Suprapubic skin (tissue), 4 donors: ENCODE measurements at regions not wholly inside any gene's neighbourhood (a gene's known extent, or its start where the extent isn't known, plus 50 kb on each side); places are given as distances from the start of the nearest gene placed in this dataset.

Source experiments
- CTCF ChIP-seq, 2 donors: fragments of 200-600 bp in 1 of 2; fragments of 450-650 bp in 1 of 2; sonication (generic) in 1 of 2; IDR thresholded peaks; one replicate each; pipeline ENCODE4 v1.5.1; 2016 to 2019; ENCODE audit warnings: antibody characterized with exemption in 2 of 2, mild to moderate bottlenecking in 1 of 2, moderate library complexity in 1 of 2
- POLR2A ChIP-seq, 2 donors: fragments of 450-650 bp; IDR thresholded peaks; one replicate each; pipeline ENCODE4 v1.6.1; 2017; ENCODE audit warnings: antibody characterized with exemption in 2 of 2, mild to moderate bottlenecking in 2 of 2, moderate library complexity in 2 of 2
- POLR2AphosphoS5 ChIP-seq, 3 donors: sonication (generic); formaldehyde crosslinking; IDR thresholded peaks; one replicate each; pipeline ENCODE4 v1.6.1; 2017; ENCODE audit warnings: antibody characterized with exemption in 3 of 3

GRCh38 chr3:72262736-72263135 lies 477.8 kb upstream of the PROK2 start:
- TF ChIP-seq CTCF (IDR thresholded peaks at IDR 0.05) (no peak), POLR2AphosphoS5 (IDR thresholded peaks at IDR 0.05) (no peak), POLR2A (IDR thresholded peaks at IDR 0.05) (no peak)
